ENCODE measurements at regions not wholly inside any gene's neighbourhood (a gene's known extent, or its start where the extent isn't known, plus 50 kb on each side); places are given as distances from the start of the nearest gene placed in this dataset.
"Not testable (repeated sequence)": the region's sequence is repeated elsewhere in the genome, so short reads cannot be mapped to it uniquely, and the experiment has no call there.

DNA sequence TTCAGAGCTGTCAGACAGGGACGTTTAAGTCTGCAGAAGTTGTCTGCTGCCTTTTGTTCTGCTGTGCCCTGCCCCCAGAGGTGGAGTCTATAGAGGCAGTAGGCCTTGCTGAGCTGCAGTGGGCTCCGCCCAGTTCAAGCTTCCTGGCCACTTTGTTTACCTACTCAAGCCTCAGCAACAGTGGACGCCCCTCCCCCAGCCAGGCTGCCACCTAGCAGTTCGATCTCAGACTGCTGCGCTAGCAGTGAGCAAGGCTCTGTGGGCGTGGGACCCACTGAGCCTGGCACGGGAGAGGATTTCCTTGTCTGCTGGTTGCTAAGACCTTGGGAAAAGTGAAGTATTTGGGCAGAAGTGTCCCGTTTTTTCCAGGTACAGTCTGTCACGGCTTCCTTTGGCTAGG, 59.6 kb upstream of the SMARCAD1 start:
- TF ChIP-seq, protein P1, sequence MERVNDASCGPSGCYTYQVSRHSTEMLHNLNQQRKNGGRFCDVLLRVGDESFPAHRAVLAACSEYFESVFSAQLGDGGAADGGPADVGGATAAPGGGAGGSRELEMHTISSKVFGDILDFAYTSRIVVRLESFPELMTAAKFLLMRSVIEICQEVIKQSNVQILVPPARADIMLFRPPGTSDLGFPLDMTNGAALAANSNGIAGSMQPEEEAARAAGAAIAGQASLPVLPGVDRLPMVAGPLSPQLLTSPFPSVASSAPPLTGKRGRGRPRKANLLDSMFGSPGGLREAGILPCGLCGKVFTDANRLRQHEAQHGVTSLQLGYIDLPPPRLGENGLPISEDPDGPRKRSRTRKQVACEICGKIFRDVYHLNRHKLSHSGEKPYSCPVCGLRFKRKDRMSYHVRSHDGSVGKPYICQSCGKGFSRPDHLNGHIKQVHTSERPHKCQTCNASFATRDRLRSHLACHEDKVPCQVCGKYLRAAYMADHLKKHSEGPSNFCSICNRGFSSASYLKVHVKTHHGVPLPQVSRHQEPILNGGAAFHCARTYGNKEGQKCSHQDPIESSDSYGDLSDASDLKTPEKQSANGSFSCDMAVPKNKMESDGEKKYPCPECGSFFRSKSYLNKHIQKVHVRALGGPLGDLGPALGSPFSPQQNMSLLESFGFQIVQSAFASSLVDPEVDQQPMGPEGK (CRISPR knock-in tag; IDR thresholded peaks at IDR 0.05; ENCODE audit: borderline replicate concordance): not testable (repeated sequence)
- TF ChIP-seq, protein P2, sequence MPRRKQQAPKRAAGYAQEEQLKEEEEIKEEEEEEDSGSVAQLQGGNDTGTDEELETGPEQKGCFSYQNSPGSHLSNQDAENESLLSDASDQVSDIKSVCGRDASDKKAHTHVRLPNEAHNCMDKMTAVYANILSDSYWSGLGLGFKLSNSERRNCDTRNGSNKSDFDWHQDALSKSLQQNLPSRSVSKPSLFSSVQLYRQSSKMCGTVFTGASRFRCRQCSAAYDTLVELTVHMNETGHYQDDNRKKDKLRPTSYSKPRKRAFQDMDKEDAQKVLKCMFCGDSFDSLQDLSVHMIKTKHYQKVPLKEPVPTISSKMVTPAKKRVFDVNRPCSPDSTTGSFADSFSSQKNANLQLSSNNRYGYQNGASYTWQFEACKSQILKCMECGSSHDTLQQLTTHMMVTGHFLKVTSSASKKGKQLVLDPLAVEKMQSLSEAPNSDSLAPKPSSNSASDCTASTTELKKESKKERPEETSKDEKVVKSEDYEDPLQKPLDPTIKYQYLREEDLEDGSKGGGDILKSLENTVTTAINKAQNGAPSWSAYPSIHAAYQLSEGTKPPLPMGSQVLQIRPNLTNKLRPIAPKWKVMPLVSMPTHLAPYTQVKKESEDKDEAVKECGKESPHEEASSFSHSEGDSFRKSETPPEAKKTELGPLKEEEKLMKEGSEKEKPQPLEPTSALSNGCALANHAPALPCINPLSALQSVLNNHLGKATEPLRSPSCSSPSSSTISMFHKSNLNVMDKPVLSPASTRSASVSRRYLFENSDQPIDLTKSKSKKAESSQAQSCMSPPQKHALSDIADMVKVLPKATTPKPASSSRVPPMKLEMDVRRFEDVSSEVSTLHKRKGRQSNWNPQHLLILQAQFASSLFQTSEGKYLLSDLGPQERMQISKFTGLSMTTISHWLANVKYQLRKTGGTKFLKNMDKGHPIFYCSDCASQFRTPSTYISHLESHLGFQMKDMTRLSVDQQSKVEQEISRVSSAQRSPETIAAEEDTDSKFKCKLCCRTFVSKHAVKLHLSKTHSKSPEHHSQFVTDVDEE (CRISPR knock-in tag; IDR thresholded peaks at IDR 0.05): not testable (repeated sequence)
- not testable (repeated sequence) for TF ChIP-seq ARNTL (CRISPR knock-in tag; IDR thresholded peaks at IDR 0.05; ENCODE audit: borderline replicate concordance, low read depth); PPARA (CRISPR knock-in tag; IDR thresholded peaks at IDR 0.05; ENCODE audit: borderline replicate concordance); ISL1 (CRISPR knock-in tag; IDR thresholded peaks at IDR 0.05); RARB (CRISPR knock-in tag; IDR thresholded peaks at IDR 0.05); TOX (CRISPR knock-in tag; IDR thresholded peaks at IDR 0.05; ENCODE audit: borderline replicate concordance); GLIS3 (CRISPR knock-in tag; IDR thresholded peaks at IDR 0.05); TCF4 (CRISPR knock-in tag; IDR thresholded peaks at IDR 0.05; ENCODE audit: borderline replicate concordance); BACH2 (CRISPR knock-in tag; IDR thresholded peaks at IDR 0.05; ENCODE audit: borderline replicate concordance)
- TF ChIP-seq, protein P3, sequence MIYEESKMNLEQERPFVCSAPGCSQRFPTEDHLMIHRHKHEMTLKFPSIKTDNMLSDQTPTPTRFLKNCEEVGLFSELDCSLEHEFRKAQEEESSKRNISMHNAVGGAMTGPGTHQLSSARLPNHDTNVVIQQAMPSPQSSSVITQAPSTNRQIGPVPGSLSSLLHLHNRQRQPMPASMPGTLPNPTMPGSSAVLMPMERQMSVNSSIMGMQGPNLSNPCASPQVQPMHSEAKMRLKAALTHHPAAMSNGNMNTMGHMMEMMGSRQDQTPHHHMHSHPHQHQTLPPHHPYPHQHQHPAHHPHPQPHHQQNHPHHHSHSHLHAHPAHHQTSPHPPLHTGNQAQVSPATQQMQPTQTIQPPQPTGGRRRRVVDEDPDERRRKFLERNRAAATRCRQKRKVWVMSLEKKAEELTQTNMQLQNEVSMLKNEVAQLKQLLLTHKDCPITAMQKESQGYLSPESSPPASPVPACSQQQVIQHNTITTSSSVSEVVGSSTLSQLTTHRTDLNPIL (CRISPR knock-in tag; IDR thresholded peaks at IDR 0.05; ENCODE audit: low read depth): not testable (repeated sequence)
- TF ChIP-seq, protein P4, sequence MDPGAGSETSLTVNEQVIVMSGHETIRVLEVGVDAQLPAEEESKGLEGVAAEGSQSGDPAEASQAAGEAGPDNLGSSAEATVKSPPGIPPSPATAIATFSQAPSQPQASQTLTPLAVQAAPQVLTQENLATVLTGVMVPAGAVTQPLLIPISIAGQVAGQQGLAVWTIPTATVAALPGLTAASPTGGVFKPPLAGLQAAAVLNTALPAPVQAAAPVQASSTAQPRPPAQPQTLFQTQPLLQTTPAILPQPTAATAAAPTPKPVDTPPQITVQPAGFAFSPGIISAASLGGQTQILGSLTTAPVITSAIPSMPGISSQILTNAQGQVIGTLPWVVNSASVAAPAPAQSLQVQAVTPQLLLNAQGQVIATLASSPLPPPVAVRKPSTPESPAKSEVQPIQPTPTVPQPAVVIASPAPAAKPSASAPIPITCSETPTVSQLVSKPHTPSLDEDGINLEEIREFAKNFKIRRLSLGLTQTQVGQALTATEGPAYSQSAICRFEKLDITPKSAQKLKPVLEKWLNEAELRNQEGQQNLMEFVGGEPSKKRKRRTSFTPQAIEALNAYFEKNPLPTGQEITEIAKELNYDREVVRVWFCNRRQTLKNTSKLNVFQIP (CRISPR knock-in tag; IDR thresholded peaks at IDR 0.05; ENCODE audit: borderline replicate concordance, low read depth): not testable (repeated sequence)
